Neural progenitor cell (in vitro differentiated cells): ENCODE measurements at regions not wholly inside any gene's neighbourhood (a gene's known extent, or its start where the extent isn't known, plus 50 kb on each side); places are given as distances from the start of the nearest gene placed in this dataset.
A peak's percentile ranks its signal among the peaks of the same experiment; 100 is the strongest.

ENCODE experiments used
- DNase-seq: peaks from one replicate; pipeline ENCODE4 v3.0.0-alpha.2; 2016; ENCODE audit warnings: low spot score
- H2AFZ ChIP-seq: fragments of 200-600 bp; sonication (generic); replicated peaks from 2 replicates; pipeline ENCODE4 v1.6.1; 2016; ENCODE audit warnings: antibody characterized with exemption
- H3F3A ChIP-seq: fragments of 200-600 bp; sonication (generic); 2 replicates; pipeline ENCODE4 v1.6.1; 2016; ENCODE audit warnings: antibody characterized with exemption, low read depth
- H3K27ac ChIP-seq: fragments of 200-600 bp; sonication (generic); 2 replicates; pipeline ENCODE4 v1.5.1; 2016; ENCODE audit warnings: mild to moderate bottlenecking
- H3K27me3 ChIP-seq: fragments of 200-600 bp; sonication (generic); 2 replicates; pipeline ENCODE4 v1.6.1; 2016; ENCODE audit warnings: mild to moderate bottlenecking, moderate library complexity
- H3K36me3 ChIP-seq: fragments of 200-600 bp; sonication (generic); 2 replicates; pipeline ENCODE4 v1.5.1; 2016
- H3K4me1 ChIP-seq: fragments of 200-600 bp; sonication (generic); 2 replicates; pipeline ENCODE4 v1.6.1; 2016; ENCODE audit warnings: mixed run types
- H3K4me2 ChIP-seq: fragments of 200-600 bp; sonication (generic); 2 replicates; pipeline ENCODE4 v1.6.1; 2016
- H3K4me3 ChIP-seq: fragments of 200-600 bp; sonication (generic); 2 replicates; pipeline ENCODE4 v1.5.1; 2016
- H3K79me2 ChIP-seq: fragments of 200-600 bp; sonication (generic); 2 replicates; pipeline ENCODE4 v1.6.1; 2016; ENCODE audit warnings: low read depth
- H3K9ac ChIP-seq: fragments of 200-600 bp; sonication (generic); 2 replicates; pipeline ENCODE4 v1.6.1; 2016
- H3K9me3 ChIP-seq: fragments of 200-600 bp; sonication (generic); 2 replicates; pipeline ENCODE4 v1.5.1; 2016; ENCODE audit warnings: low read depth
- H4K20me1 ChIP-seq: fragments of 200-600 bp; sonication (generic); 2 replicates; pipeline ENCODE4 v1.6.1; 2016; ENCODE audit warnings: low read depth
- H3K27ac Mint-ChIP-seq: 3 replicates; pipeline ENCODE4 v1.8.0; 2021; ENCODE audit warnings: mixed read lengths
- H3K27me3 Mint-ChIP-seq: 2 replicates; pipeline ENCODE4 v1.8.0; 2022; ENCODE audit warnings: low read depth, mild to moderate bottlenecking, inconsistent platforms, moderate library complexity, mixed read lengths; ENCODE audit not compliant: insufficient read depth
- H3K36me3 Mint-ChIP-seq: 3 replicates; pipeline ENCODE4 v1.8.0; 2021; ENCODE audit warnings: mixed read lengths
- H3K4me1 Mint-ChIP-seq: 3 replicates; pipeline ENCODE4 v1.8.0; 2021; ENCODE audit warnings: mixed read lengths
- H3K4me3 Mint-ChIP-seq: 3 replicates; pipeline ENCODE4 v1.8.0; 2021; ENCODE audit warnings: mild to moderate bottlenecking, moderate library complexity, mixed read lengths
- H3K9me3 Mint-ChIP-seq: 3 replicates; pipeline ENCODE4 v1.8.0; 2020; ENCODE audit warnings: mixed read lengths
- CTCF ChIP-seq: fragments of 200-600 bp; sonication (generic); IDR thresholded peaks from 2 replicates; pipeline ENCODE4 v1.5.1; 2017; ENCODE audit warnings: antibody characterized with exemption, mild to moderate bottlenecking
- EZH2 ChIP-seq: fragments of 200-600 bp; sonication (generic); IDR thresholded peaks from 2 replicates; pipeline ENCODE4 v1.6.1; 2017; ENCODE audit warnings: antibody characterized with exemption, mild to moderate bottlenecking, moderate library complexity
- EZH2phosphoT487 ChIP-seq: fragments of 200-600 bp; sonication (generic); IDR thresholded peaks from 2 replicates; pipeline ENCODE4 v1.6.1; 2017; ENCODE audit warnings: antibody characterized with exemption

GRCh38 chr1:73943270-73943669 is 254.7 kb downstream of the LRRIQ3 start:
- Histone ChIP-seq H3K27ac (no peak overlapping the region), H3K27me3 (no peaks in the 10 kb centered on the region), H3K79me2 (no peaks in the 10 kb centered on the region), H3K9ac (no peak overlapping the region), H3K4me2 (peak overlapping the region; percentile 7), H3K9me3 (no peaks in the 10 kb centered on the region), H3F3A (no peaks in the 10 kb centered on the region), H4K20me1 (no peaks in the 10 kb centered on the region), H3K4me3 (no peak overlapping the region), H3K36me3 (no peaks in the 10 kb centered on the region), H2AFZ (no peak overlapping the region), H3K4me1 (peaks cover 9% of the 10 kb centered on the region)
- H3K27me3 Mint-ChIP-seq, result no peaks in the 10 kb centered on the region
- TF ChIP-seq CTCF (no peak), EZH2 (no peak), EZH2phosphoT487 (no peak)
- no peak overlapping the region for H3K4me3 Mint-ChIP-seq
- no peaks in the 10 kb centered on the region for H3K9me3 Mint-ChIP-seq
- H3K4me1 Mint-ChIP-seq, result peaks cover 5% of the 10 kb centered on the region
- H3K27ac Mint-ChIP-seq, result no peak overlapping the region
- no peaks in the 10 kb centered on the region for H3K36me3 Mint-ChIP-seq
- DNase-seq, result peak; percentile 23

GRCh38 chr1:73930293-73930692 is 267.7 kb downstream of the LRRIQ3 start:
- Histone ChIP-seq H3K9me3 (no peaks in the 10 kb centered on the region), H3K36me3 (no peaks in the 10 kb centered on the region), H3K9ac (no peak overlapping the region), H3K27ac (no peak overlapping the region), H3F3A (no peaks in the 10 kb centered on the region), H3K4me2 (no peak overlapping the region), H3K79me2 (no peaks in the 10 kb centered on the region), H3K4me1 (peaks cover 7% of the 10 kb centered on the region), H2AFZ (no peak overlapping the region), H4K20me1 (no peaks in the 10 kb centered on the region), H3K27me3 (no peaks in the 10 kb centered on the region), H3K4me3 (no peak overlapping the region)
- Mint-ChIP-seq H3K27me3 (no peaks in the 10 kb centered on the region), H3K4me3 (no peak overlapping the region), H3K36me3 (no peaks in the 10 kb centered on the region), H3K27ac (no peak overlapping the region), H3K9me3 (no peaks in the 10 kb centered on the region), H3K4me1 (peaks cover 8% of the 10 kb centered on the region)
- no peak for TF ChIP-seq EZH2phosphoT487
- TF ChIP-seq EZH2, result no peak
- no peak for TF ChIP-seq CTCF
- no peak for DNase-seq

- H2AFZ ChIP-seq, result no peak overlapping the region
- Mint-ChIP-seq H3K36me3 (peaks cover 4% of the 10 kb centered on the region), H3K4me1 (peaks cover 21% of the 10 kb centered on the region), H3K27me3 (peaks cover 5% of the 10 kb centered on the region), H3K9me3 (peaks cover 20% of the 10 kb centered on the region), H3K4me3 (no peak overlapping the region), H3K27ac (peak overlapping the region; percentile 87)
- H3K9me3 ChIP-seq, result no peaks in the 10 kb centered on the region
- no peak overlapping the region for H3K9ac ChIP-seq
- no peaks in the 10 kb centered on the region for H3K4me1 ChIP-seq
- H4K20me1 ChIP-seq, result no peaks in the 10 kb centered on the region
- no peaks in the 10 kb centered on the region for H3K79me2 ChIP-seq
- peak overlapping the region; percentile 4 for H3K4me2 ChIP-seq
- no peaks in the 10 kb centered on the region for H3F3A ChIP-seq
- no peak for TF ChIP-seq EZH2phosphoT487
- TF ChIP-seq EZH2, result no peak
- no peak for TF ChIP-seq CTCF
- H3K27me3 ChIP-seq, result no peaks in the 10 kb centered on the region
- no peak overlapping the region for H3K27ac ChIP-seq
- no peak overlapping the region for H3K4me3 ChIP-seq
- peak; percentile 60 for DNase-seq
- H3K36me3 ChIP-seq, result no peaks in the 10 kb centered on the region
Measured at GRCh38 chr1:73914951-73915350, 283.0 kb downstream of the LRRIQ3 start.

- no peak overlapping the region for H3K9ac ChIP-seq
- TF ChIP-seq EZH2phosphoT487, result no peak
- no peak for TF ChIP-seq CTCF
- TF ChIP-seq EZH2, result no peak
- H4K20me1 ChIP-seq, result no peaks in the 10 kb centered on the region
- no peaks in the 10 kb centered on the region for H3K9me3 ChIP-seq
- no peaks in the 10 kb centered on the region for H3K79me2 ChIP-seq
- no peaks in the 10 kb centered on the region for H3F3A ChIP-seq
- Mint-ChIP-seq H3K36me3 (peaks cover 4% of the 10 kb centered on the region), H3K27ac (no peak overlapping the region), H3K4me1 (peaks cover 30% of the 10 kb centered on the region), H3K27me3 (peaks cover 5% of the 10 kb centered on the region), H3K9me3 (peaks cover 20% of the 10 kb centered on the region), H3K4me3 (no peak overlapping the region)
- H3K4me1 ChIP-seq, result no peaks in the 10 kb centered on the region
- no peak overlapping the region for H3K4me2 ChIP-seq
- no peak overlapping the region for H3K4me3 ChIP-seq
- H3K36me3 ChIP-seq, result no peaks in the 10 kb centered on the region
- H2AFZ ChIP-seq, result no peak overlapping the region
- no peak overlapping the region for H3K27ac ChIP-seq
- no peaks in the 10 kb centered on the region for H3K27me3 ChIP-seq
- DNase-seq, result no peak
Measured at GRCh38 chr1:73913025-73913424, 285.0 kb downstream of the LRRIQ3 start.
